AG08396 (cell line): ENCODE measurements at regions not wholly inside any gene's neighbourhood (a gene's known extent, or its start where the extent isn't known, plus 50 kb on each side); places are given as distances from the start of the nearest gene placed in this dataset.
"Not testable (repeated sequence)": the region's sequence is repeated elsewhere in the genome, so short reads cannot be mapped to it uniquely, and the experiment has no call there.

Source experiments
- DNase-seq: peaks from one replicate; pipeline ENCODE4 v3.0.0; 2012; ENCODE audit warnings: low spot score, mixed read lengths

- DNase-seq, result no peak
These were observed 847.1 kb downstream of the FAM181B start for GRCh38 chr11:81886406-81887075.

GRCh38 chr11:81874635-81875034 lies 859.0 kb downstream of the FAM181B start:
- DNase-seq, result no peak

- DNase-seq, result no peak
These were observed 862.8 kb downstream of the FAM181B start for GRCh38 chr11:81870815-81871214.

GRCh38 chr11:81870066-81870412 lies 863.6 kb downstream of the FAM181B start:
- no peak for DNase-seq

GRCh38 chr11:81869351-81870065 lies 864.2 kb downstream of the FAM181B start:
- DNase-seq, result no peak

- no peak for DNase-seq
These were observed 866.8 kb downstream of the FAM181B start for GRCh38 chr11:81866896-81867295.

GRCh38 chr11:81857386-81857785 lies 876.3 kb downstream of the FAM181B start:
- DNase-seq, result no peak

DNA sequence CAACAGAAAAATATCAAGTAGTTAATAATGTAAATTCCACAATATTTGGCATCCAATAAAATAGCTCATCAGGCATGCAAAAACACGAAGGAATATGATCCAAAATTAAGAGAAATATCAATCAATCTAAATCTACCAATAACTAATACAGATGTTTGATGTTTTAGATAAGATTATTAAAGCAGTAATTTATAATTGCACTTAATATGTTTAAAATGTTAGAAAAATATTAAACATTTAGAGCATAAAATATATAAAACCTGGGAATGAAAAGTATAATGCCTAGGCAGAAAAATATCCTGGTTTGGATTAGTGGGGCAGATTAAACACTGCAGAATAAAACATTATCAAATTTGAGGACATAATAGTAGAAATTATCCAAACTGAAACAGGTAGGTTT lies 879.9 kb downstream of the FAM181B start:
- no peak for DNase-seq

DNA sequence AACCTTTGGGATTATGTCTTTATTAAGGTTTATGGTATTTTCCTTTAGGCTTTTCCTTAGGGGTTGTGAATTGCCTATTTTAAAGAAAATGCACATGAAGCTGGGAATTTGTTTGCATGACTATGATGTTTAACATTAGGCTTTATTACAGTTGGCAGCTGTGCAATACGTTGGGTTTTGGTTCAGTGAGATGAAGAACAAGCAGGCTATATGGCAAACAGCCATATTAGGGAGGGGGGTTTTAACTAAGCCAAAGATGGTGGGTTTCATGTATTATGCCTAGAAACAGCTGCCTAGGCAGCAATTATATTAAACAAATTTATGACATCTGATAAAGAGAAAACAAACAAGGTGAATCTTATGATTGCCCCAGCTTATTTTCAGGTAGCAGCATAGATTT lies 880.8 kb downstream of the FAM181B start:
- DNase-seq, result no peak

DNA sequence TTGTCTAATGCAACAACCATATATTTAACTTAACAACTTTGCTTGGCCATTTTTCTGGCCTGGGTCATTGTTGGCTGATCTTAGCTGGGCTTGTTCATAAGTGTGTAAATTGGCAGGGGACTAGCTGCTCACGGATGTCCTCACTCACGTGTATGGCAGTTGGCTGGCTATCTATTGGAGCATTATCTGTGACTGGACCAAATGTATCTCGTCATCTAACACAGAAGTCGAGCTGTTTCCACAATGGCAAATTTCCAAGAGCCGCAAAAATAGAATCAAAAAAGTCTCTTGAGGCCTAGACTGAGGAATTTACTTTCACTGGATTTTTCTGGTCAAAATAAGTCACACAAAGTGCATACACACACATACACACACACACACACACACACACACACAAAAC lies 893.3 kb downstream of the FAM181B start:
- no peak for DNase-seq

- DNase-seq, result no peak
These were observed 893.7 kb downstream of the FAM181B start for GRCh38 chr11:81839976-81840375.

- DNase-seq, result no peak
These were observed 894.6 kb downstream of the FAM181B start for GRCh38 chr11:81839016-81839415.

DNA sequence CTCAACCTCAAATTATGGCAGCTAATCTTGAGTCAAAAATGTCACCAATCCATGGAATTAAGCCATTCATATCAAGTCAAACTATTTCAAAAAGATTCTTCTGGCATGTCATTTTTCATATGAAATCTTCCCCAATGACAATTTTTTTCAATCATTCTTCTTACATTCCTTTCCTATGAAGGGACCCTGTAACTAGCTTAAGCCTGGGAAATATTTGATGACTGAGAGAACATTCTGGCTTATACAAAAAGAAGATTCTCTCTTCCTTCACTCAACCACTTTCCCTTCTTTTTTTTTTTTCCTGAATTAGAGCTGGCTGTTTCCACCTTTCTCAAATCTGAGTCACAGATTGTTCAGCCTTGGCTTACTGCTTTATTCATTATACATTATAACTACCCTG lies 903.7 kb downstream of the FAM181B start:
- no peak for DNase-seq

- DNase-seq, result no peak
These were observed 908.3 kb downstream of the FAM181B start for GRCh38 chr11:81825346-81825745.

- no peak for DNase-seq
These were observed 914.2 kb downstream of the FAM181B start for GRCh38 chr11:81819462-81819861.

DNA sequence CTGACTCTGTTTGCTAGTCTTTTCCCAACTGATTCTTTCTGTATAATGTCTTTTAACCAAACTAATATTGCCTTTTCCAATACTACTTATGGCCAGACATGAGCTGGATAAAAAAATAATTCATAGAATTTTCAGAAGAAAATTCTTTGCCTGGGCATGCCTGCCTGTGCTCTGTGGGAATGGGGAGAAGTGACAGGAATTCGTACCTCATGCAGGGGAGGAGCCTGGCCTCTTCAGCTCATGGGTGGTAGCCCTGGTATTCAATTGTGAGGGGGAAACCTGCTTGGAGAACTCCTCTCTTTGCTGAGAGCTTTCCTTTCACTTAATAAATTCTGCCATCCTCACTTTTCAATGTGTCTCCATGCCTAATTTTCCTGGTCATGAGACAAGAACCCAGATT lies 928.8 kb downstream of the FAM181B start:
- no peak for DNase-seq

DNA sequence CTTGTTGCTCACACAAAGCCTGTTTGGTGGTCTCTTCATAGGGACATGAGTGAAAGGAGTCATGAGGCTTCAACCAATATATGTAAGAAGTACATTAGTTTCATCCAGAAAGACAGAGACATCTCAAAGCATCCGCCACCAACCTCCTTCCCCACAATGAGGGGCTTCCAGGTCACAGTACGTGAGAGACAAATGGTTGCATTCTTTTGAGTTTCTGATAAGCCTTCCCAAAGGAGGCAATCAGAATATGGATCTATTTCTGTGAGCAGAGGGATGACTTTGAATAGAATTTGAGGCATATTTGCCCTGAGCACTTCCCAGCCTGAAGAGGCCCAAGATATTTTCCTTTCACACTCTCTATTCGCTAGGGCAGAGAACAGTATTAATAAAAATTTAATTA lies 931.1 kb downstream of the FAM181B start:
- no peak for DNase-seq

GRCh38 chr11:81792416-81792815 lies 941.2 kb downstream of the FAM181B start:
- DNase-seq, result no peak

GRCh38 chr11:81787584-81788049 lies 946.0 kb downstream of the FAM181B start:
- no peak for DNase-seq

GRCh38 chr11:81772166-81772565 lies 961.5 kb downstream of the FAM181B start:
- DNase-seq, result no peak

GRCh38 chr11:81769906-81770305 lies 963.8 kb downstream of the FAM181B start:
- not testable (repeated sequence) for DNase-seq

- no peak for DNase-seq
These were observed 976.6 kb downstream of the FAM181B start for GRCh38 chr11:81756864-81757595.

- DNase-seq, result no peak
These were observed 984.4 kb downstream of the FAM181B start for GRCh38 chr11:81749245-81749644.
